ENCODE measurements at regions not wholly inside any gene's neighbourhood (a gene's known extent, or its start where the extent isn't known, plus 50 kb on each side); places are given as distances from the start of the nearest gene placed in this dataset.

DNA sequence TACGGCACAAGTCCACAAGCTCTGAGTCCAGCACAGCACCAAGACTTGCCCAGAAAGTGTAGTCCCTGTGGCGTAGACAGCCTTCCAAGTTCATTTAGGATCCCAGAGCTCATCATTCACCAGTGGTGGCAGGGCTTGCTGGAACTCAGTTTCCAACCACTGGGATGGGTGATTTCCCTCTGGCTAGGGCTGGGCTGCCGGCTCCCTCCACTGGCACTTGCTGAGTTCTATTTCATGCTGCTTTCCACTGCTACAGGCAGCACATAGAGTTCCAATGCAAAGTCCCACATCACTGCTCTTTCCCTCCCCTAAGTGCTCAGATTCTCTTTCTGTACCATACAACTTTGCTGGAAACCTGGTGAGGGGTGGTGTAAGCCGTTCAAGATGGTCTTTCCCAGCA lies 510.3 kb upstream of the TMPRSS15 start:
- peaks cover 6 to 60% (median 21%) of the 10 kb centered on the region in 6 donors for H3K9me3 Mint-ChIP-seq
- H3K27me3 Mint-ChIP-seq (ENCODE audit: low read depth in 3 of 3), result no peaks in the 10 kb centered on the region
- H3K36me3 Mint-ChIP-seq, result no peaks in the 10 kb centered on the region
- no peak overlapping the region for H3K27ac Mint-ChIP-seq
- no peaks in the 10 kb centered on the region for H3K4me1 Mint-ChIP-seq
- no peak for DNase-seq
- no peak overlapping the region for H3K4me3 Mint-ChIP-seq

DNA sequence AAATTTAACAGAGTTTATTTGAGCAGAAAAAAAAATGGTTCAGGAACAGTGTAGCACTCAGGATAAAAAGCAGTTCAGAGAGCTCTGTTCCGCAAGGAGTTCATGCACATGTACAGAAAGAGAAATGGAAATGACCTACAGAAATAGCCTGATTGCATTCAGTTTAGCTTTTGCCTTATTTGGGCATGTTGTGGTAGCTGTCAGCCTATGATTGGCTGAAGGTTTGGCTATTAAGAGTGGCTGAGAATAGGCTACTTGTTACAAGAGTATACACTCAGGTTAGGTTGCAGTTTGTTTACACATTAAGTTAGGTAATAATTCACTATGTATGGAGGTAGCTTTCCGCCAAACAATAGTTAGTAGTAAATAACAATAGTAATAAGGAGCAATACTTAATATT lies 511.0 kb upstream of the TMPRSS15 start:
- Mint-ChIP-seq H3K9me3 (peaks cover 6 to 57% (median 21%) of the 10 kb centered on the region in 6 donors), H3K36me3 (no peaks in the 10 kb centered on the region), H3K27me3 (ENCODE audit: low read depth in 3 of 3) (no peaks in the 10 kb centered on the region), H3K4me3 (no peak overlapping the region), H3K4me1 (no peaks in the 10 kb centered on the region), H3K27ac (no peak overlapping the region)
- DNase-seq, result no peak

DNA sequence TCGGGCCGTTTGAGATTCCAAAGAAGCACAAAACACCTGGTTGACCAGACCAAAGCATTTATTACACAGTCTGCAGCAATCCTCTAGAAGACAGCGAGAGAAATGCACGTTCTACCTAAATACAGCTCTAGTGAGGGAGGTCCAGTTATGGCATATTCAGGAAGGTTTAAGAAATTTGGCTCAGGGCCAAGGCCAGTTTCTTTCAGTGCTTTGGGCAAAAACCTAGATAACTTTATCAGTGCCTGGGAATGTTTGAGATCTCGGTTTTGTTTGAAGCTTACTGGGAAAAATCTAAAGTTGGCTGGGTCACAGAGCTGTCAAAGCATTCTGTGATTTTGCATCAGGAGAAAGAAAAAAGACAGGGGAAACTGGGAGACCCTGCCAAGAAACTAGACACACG lies 514.0 kb upstream of the TMPRSS15 start:
- Mint-ChIP-seq H3K9me3 (peaks cover 3 to 50% (median 9%) of the 10 kb centered on the region in 6 donors), H3K27ac (no peak overlapping the region), H3K27me3 (ENCODE audit: low read depth in 3 of 3) (no peaks in the 10 kb centered on the region), H3K36me3 (no peaks in the 10 kb centered on the region), H3K4me1 (no peaks in the 10 kb centered on the region), H3K4me3 (no peak overlapping the region)
- DNase-seq, result no peak

DNA sequence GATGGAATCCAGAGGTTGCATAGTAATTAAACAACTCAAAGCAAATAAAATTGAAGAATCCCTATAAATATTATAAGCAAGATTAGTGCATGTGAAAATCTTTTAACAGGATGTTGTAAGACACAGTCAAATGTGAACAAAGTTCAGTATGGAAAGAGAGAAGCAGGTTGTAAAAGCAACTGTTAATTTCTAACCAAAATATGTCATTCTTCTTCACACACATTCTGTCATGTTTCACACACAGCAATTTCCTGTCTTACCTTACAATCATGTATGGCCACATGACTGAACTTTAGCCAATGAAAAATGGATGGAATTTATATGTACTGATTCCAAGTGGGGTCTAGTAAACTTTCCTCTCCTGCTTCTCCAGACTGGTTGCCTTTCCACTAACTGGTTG lies 527.7 kb upstream of the TMPRSS15 start:
- Mint-ChIP-seq H3K36me3 (no peaks in the 10 kb centered on the region), H3K4me3 (no peak overlapping the region), H3K27ac (no peak overlapping the region), H3K27me3 (ENCODE audit: low read depth in 3 of 3) (no peaks in the 10 kb centered on the region), H3K9me3 (peaks cover 8 to 57% (median 17%) of the 10 kb centered on the region in 6 donors), H3K4me1 (no peaks in the 10 kb centered on the region)
- no peak for DNase-seq

DNA sequence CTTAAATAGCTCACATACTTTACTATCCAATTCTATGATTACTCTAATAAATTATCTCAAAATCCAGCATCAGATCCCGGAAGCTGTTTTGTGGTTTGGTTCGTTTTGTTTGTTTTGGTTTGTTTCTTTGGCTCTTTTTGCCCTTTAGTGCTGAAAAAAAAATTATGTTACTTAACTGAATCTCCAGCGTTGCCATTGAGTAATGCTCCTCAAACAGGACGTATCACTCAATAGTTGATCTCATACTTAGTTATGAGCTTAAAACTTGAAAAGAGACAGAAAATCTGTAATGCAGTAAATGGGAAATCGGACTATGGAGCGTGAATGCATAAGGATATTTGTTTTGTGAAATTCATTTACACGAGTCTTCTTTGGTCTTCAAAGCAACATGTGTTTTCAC lies 533.8 kb upstream of the TMPRSS15 start:
- no peak for DNase-seq
- no peak overlapping the region for H3K4me3 Mint-ChIP-seq
- H3K9me3 Mint-ChIP-seq, result peaks cover 5 to 44% (median 11%) of the 10 kb centered on the region in 6 donors
- no peaks in the 10 kb centered on the region for H3K4me1 Mint-ChIP-seq
- no peaks in the 10 kb centered on the region for H3K36me3 Mint-ChIP-seq
- H3K27ac Mint-ChIP-seq, result no peak overlapping the region
- H3K27me3 Mint-ChIP-seq (ENCODE audit: low read depth in 3 of 3), result peaks cover 0 to 2% (median 0%) of the 10 kb centered on the region in 3 donors

DNA sequence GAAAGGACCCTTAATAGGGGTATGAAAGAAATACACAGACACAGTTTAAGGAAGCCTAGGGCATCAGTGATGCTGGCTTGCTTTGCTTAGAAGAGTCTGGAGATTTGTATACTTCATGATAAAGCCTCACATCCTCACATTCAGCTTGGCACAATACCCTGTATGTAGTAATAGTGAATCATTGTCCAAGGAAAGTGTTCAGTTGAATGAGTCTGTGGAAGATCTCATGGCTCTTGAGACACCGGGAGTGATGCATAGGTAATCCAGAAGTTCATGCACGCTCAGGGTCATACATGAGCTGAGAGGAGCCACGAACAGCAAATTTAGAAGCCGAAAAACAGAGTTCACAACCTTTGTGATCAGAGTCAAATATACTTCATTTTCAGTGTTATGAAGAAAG lies 537.2 kb upstream of the TMPRSS15 start:
- no peaks in the 10 kb centered on the region for H3K4me1 Mint-ChIP-seq
- no peaks in the 10 kb centered on the region for H3K36me3 Mint-ChIP-seq
- DNase-seq, result no peak
- H3K9me3 Mint-ChIP-seq, result peaks cover 2 to 31% (median 10%) of the 10 kb centered on the region in 6 donors
- peaks cover 0 to 2% (median 0%) of the 10 kb centered on the region in 3 donors for H3K27me3 Mint-ChIP-seq (ENCODE audit: low read depth in 3 of 3)
- H3K27ac Mint-ChIP-seq, result no peak overlapping the region
- no peak overlapping the region for H3K4me3 Mint-ChIP-seq

DNA sequence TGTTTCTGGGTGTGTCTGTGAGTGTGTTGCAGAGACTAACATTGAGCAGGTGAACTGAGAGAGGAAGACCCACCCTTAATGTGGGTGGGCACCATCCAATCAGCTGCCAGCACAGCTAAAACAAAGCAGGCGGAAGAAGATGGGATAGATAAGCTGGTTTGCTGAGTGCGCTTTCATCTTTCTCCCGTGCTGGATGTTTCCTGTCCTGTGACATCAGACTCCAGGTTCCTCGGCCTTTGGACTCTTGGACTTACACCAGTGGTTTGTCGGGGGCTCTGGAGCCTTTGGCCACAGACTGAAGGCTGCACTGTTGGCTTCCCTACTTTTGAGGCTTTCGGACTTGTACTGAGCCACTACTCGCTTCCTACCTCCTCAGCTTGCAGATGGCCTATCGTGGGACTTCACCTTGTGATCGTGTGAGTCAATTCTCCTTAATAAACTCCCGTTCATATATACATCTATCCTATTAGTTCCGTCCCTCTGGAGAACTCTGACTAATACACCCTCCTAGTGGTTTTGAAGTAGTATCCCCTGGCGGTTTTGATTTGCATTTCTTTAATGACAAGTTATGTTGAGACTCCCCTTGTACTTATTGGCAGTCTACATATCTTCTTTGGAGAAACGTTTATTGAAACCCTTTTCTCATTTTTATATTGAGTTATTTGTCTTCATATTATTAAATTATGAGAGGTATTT lies 546.6 kb upstream of the TMPRSS15 start:
- Mint-ChIP-seq H3K36me3 (no peaks in the 10 kb centered on the region), H3K4me3 (no peak overlapping the region), H3K9me3 (peaks cover 0 to 24% (median 4%) of the 10 kb centered on the region in 6 donors), H3K27ac (no peak overlapping the region), H3K27me3 (ENCODE audit: low read depth in 3 of 3) (peaks cover 0 to 2% (median 0%) of the 10 kb centered on the region in 3 donors), H3K4me1 (no peaks in the 10 kb centered on the region)
- DNase-seq, result no peak

DNA sequence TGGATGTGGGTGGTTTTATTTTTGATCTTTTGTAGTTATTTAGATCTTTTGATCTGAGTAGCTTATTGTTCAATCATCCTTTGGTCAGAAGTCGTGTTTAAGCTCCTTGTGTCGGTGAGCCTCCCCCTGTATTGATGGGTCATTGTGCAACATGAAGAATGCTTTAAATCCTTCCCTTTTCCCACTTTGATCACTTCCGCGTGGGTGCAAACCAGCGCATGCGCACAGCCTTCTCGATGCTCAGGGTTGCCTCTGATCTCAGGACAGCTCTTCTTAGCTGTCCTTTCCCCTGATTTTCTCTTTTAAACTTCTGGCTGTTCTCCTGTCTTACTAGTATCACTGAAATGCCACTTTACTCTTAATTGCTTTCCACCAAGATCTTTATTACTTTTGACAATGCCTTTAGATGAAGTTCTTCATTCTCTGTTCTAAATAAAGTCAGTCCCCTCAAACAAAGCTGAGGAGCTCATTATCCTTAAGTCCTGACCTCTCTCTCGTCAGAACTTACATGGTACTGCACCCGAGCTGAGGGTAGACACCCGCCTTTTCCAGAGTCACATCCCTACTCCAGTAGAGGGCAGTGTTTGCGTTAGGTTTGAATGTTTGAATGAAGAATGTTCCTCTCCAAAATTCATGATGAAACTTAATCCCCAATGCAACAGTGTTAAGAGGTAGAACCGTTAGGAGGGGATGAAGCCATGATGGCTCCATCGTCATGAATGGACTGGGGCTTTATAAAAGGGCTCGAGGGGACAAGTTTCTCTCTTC lies 547.9 kb upstream of the TMPRSS15 start:
- H3K36me3 Mint-ChIP-seq, result no peaks in the 10 kb centered on the region
- DNase-seq, result no peak
- peaks cover 0 to 2% (median 0%) of the 10 kb centered on the region in 3 donors for H3K27me3 Mint-ChIP-seq (ENCODE audit: low read depth in 3 of 3)
- no peak overlapping the region for H3K4me3 Mint-ChIP-seq
- H3K9me3 Mint-ChIP-seq, result peaks cover 0 to 20% (median 6%) of the 10 kb centered on the region in 6 donors
- H3K4me1 Mint-ChIP-seq, result no peaks in the 10 kb centered on the region
- no peak overlapping the region for H3K27ac Mint-ChIP-seq

DNA sequence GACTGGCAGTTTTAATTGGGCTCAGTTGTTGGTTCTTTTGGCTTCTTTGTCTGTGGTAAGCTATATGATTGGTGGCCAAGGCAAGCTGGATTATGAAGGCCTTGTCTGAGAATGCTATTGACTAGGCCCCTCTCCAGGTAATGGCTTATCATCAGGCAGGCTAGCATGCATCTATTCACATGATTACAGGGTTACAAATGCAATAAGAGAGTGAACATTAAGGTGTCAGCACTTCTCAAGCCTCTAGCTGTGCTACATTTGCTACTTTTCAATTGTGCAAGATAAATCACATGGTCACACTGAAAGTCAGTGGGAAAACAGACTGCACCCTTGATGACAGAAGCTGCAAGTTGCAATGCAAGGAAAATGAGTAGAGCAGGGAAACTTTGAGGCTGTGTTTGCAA lies 550.9 kb upstream of the TMPRSS15 start:
- H3K27ac Mint-ChIP-seq, result no peak overlapping the region
- no peak overlapping the region for H3K4me3 Mint-ChIP-seq
- H3K27me3 Mint-ChIP-seq (ENCODE audit: low read depth in 3 of 3), result peaks cover 0 to 2% (median 0%) of the 10 kb centered on the region in 3 donors
- DNase-seq, result no peak
- H3K4me1 Mint-ChIP-seq, result no peaks in the 10 kb centered on the region
- H3K36me3 Mint-ChIP-seq, result no peaks in the 10 kb centered on the region
- H3K9me3 Mint-ChIP-seq, result peaks cover 0 to 31% (median 6%) of the 10 kb centered on the region in 6 donors

DNA sequence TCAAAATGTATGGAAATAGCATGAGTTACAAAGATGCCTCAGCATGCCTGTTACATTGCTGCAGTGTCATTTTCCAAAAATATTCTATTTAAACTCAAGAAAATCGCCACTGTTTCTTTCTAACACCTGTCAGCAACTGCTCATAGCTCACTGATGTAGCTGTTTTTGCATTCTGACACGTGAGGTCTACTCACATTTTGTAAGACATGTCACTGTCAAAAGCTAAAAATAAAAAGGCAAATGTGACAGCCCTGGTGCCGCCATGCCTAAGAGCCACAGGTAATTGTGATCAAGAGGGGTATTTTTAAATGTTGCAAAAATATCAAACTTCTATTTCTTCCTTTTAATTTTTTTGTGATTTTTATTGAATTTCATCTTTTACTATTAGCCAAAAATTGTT lies 556.2 kb upstream of the TMPRSS15 start:
- no peaks in the 10 kb centered on the region for H3K36me3 Mint-ChIP-seq
- H3K27me3 Mint-ChIP-seq (ENCODE audit: low read depth in 3 of 3), result peaks cover 0 to 2% (median 0%) of the 10 kb centered on the region in 3 donors
- H3K9me3 Mint-ChIP-seq, result peaks cover 0 to 20% (median 8%) of the 10 kb centered on the region in 6 donors
- no peak overlapping the region for H3K27ac Mint-ChIP-seq
- no peaks in the 10 kb centered on the region for H3K4me1 Mint-ChIP-seq
- H3K4me3 Mint-ChIP-seq, result no peak overlapping the region
- no peak for DNase-seq

DNA sequence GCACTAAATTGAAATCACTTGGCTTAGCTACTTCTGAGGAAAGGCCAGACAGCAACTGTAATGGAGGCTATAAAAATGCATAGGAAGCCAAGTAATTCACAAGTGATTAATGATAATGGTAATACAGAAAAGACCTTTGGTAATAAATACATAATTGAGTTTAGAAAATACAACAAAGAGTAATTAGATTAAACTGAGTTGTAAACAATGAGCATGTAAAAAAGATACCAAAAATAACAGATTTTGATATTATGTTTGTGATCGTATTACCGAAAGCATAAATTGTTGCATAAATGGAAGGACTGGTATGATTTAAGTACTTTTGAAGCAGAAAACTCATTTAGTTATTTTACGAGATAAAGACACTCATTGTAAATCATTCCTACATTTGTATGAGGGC lies 556.7 kb upstream of the TMPRSS15 start:
- Mint-ChIP-seq H3K4me1 (no peaks in the 10 kb centered on the region), H3K36me3 (no peaks in the 10 kb centered on the region), H3K27me3 (ENCODE audit: low read depth in 3 of 3) (peaks cover 0 to 2% (median 0%) of the 10 kb centered on the region in 3 donors), H3K27ac (no peak overlapping the region), H3K4me3 (no peak overlapping the region), H3K9me3 (peaks cover 0 to 20% (median 8%) of the 10 kb centered on the region in 6 donors)
- no peak for DNase-seq

DNA sequence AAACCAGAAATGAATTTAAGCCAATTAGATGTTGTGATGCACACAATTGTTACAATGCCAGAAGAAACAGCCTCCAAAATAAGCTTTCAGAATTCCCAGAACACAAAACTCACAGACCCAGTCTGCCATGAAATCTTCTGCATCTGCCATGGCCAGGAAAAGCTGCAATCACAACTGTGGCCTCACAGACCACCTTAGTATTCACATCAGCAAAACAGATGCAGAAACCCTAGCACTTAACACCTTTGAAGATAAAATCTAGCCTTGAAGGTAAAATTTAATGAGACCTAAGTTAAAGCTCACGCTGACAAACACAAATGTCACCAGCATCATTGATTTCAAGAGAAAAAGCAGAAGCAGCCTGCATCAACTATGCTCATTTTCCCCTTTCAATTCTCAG lies 566.8 kb upstream of the TMPRSS15 start:
- Mint-ChIP-seq H3K36me3 (no peaks in the 10 kb centered on the region), H3K4me1 (no peaks in the 10 kb centered on the region), H3K27ac (no peak overlapping the region), H3K9me3 (peaks cover 10 to 65% (median 33%) of the 10 kb centered on the region in 6 donors), H3K4me3 (no peak overlapping the region), H3K27me3 (ENCODE audit: low read depth in 3 of 3) (no peaks in the 10 kb centered on the region)
- DNase-seq, result no peak

DNA sequence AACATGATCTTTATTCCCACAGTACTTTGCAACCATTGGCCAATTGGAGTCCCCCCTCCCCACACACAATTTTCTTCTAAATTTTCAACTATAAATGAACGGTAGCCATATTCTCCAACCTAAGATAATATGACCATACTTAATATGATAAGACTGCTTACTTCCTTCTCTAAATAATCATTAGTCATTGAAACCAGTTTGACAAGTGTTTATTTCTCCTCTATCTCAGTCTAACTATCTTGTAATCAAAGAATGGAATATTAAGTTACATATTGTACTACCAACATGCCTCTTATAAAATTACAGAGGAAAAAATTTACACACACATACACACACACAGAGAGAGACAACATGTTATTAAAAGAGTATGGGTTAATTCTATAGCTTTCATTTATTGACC lies 567.4 kb upstream of the TMPRSS15 start:
- Mint-ChIP-seq H3K4me1 (no peaks in the 10 kb centered on the region), H3K9me3 (peaks cover 10 to 69% (median 35%) of the 10 kb centered on the region in 6 donors), H3K4me3 (no peak overlapping the region), H3K27me3 (ENCODE audit: low read depth in 3 of 3) (no peaks in the 10 kb centered on the region), H3K27ac (no peak overlapping the region), H3K36me3 (no peaks in the 10 kb centered on the region)
- DNase-seq, result no peak

DNA sequence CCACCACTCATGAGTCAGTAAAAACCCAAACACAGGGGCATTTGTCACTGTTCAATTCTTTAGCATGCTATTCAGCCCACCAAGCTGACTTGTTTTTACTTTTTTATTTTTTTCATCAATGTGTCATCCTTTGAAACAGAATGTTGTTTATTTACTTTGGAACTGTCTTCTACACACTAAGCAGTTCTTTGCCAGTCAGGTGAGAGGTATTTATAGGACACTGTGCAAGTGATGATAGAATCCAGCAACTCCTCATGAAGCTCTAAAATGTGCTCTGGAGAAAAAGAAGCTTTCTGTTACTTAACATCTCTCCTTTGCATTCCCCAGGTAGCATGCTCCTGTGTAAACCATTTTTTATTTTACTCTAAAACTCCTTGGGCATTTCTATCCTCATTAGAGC lies 582.0 kb upstream of the TMPRSS15 start:
- DNase-seq, result no peak
- peaks cover 10 to 65% (median 41%) of the 10 kb centered on the region in 6 donors for H3K9me3 Mint-ChIP-seq
- no peaks in the 10 kb centered on the region for H3K27me3 Mint-ChIP-seq (ENCODE audit: low read depth in 3 of 3)
- no peak overlapping the region for H3K4me3 Mint-ChIP-seq
- no peaks in the 10 kb centered on the region for H3K4me1 Mint-ChIP-seq
- peaks cover 0 to 3% (median 0%) of the 10 kb centered on the region in 3 donors for H3K36me3 Mint-ChIP-seq
- H3K27ac Mint-ChIP-seq, result no peak overlapping the region
